Small intestine (tissue), 7 donors: ENCODE measurements at regions not wholly inside any gene's neighbourhood (a gene's known extent, or its start where the extent isn't known, plus 50 kb on each side); places are given as distances from the start of the nearest gene placed in this dataset.
"Not testable (repeated sequence)": the region's sequence is repeated elsewhere in the genome, so short reads cannot be mapped to it uniquely, and the experiment has no call there.

ENCODE experiments used
- DNase-seq, 2 donors: peaks; one replicate each; pipeline versions ENCODE4 v3.0.0 to v3.0.0-alpha.2; 2013
- FAIRE-seq: peaks from 2 replicates; lab custom pipeline; 2012; peaks lifted over from hg19 to GRCh38; lab: Jason Lieb, UNC
- H3K27ac ChIP-seq, 3 donors: one replicate each; pipeline ENCODE4 v1.5.1; 2013; ENCODE audit warnings: low read length in 2 of 3, mild to moderate bottlenecking in 2 of 3, control low read depth in 1 of 3, inconsistent platforms in 1 of 3, low read depth in 1 of 3, moderate library complexity in 1 of 3
- H3K27me3 ChIP-seq, 3 donors: one replicate each; pipeline ENCODE4 v1.6.1; 2013; ENCODE audit warnings: low read length in 3 of 3, inconsistent platforms in 1 of 3; ENCODE audit not compliant: control insufficient read depth in 3 of 3, insufficient read depth in 3 of 3
- H3K36me3 ChIP-seq, 3 donors: one replicate each; pipeline ENCODE4 v1.6.1; 2013; ENCODE audit warnings: low read length in 3 of 3, inconsistent platforms in 1 of 3, low read depth in 1 of 3, mild to moderate bottlenecking in 1 of 3, moderate library complexity in 1 of 3; ENCODE audit not compliant: control insufficient read depth in 3 of 3, insufficient read depth in 2 of 3
- H3K4me1 ChIP-seq, 3 donors: one replicate each; pipeline ENCODE4 v1.6.1; 2013; ENCODE audit warnings: low read length in 2 of 3, inconsistent platforms in 1 of 3, low read depth in 1 of 3, mild to moderate bottlenecking in 1 of 3, moderate library complexity in 1 of 3; ENCODE audit not compliant: control insufficient read depth in 3 of 3, insufficient read depth in 2 of 3
- H3K4me3 ChIP-seq, 3 donors: one replicate each; pipeline ENCODE4 v1.5.1; 2013; ENCODE audit warnings: low read length in 3 of 3, control low read depth in 1 of 3, inconsistent platforms in 1 of 3, low read depth in 1 of 3, mild to moderate bottlenecking in 1 of 3, moderate library complexity in 1 of 3
- H3K9me3 ChIP-seq, 2 donors: one replicate each; pipeline ENCODE4 v1.6.1; 2013; ENCODE audit warnings: low read depth in 1 of 2, low read length in 1 of 2; ENCODE audit not compliant: control insufficient read depth in 2 of 2, insufficient read depth in 1 of 2
- WGBS, 3 donors: extraction: QIAGEN DNeasy Blood & Tissue Kit; methylation state at CpG; one replicate each; pipeline ENCODE4 v1.1.7; 2013; 5-methylcytosine and 5-hydroxymethylcytosine counted together
- donor health status: healthy with polysubstance abuse.
- donor health status: control.
- donor health status: control.
- donor health status: Bipolar disorder and iron deficiency.
- donor health status: healthy.

GRCh38 chr5:66440202-66440680 is 156.0 kb upstream of the MAST4 start:
- FAIRE-seq, result no peak
- DNase-seq, result no peak
- WGBS, 3 donors, result 54 to 62% (median 60%) methylated on average over 5 of the region's 5 CpGs

GRCh38 chr5:66441351-66441750 is 154.8 kb upstream of the MAST4 start:
- FAIRE-seq, result no peak
- Histone ChIP-seq H3K4me1 (no peaks in the 10 kb centered on the region), H3K27ac (no peak overlapping the region), H3K4me3 (no peak overlapping the region), H3K9me3 (no peaks in the 10 kb centered on the region), H3K36me3 (no peaks in the 10 kb centered on the region), H3K27me3 (no peaks in the 10 kb centered on the region)
- DNase-seq, result no peak
- WGBS, 3 donors, result 65 to 88% (median 83%) methylated on average over 1 of the region's 1 CpG

More at GRCh38 chr5:66440202-66440680, 156.0 kb upstream of the MAST4 start:
- no peaks in the 10 kb centered on the region for H3K27me3 ChIP-seq
- no peak overlapping the region for H3K27ac ChIP-seq
- no peaks in the 10 kb centered on the region for H3K36me3 ChIP-seq
- H3K4me3 ChIP-seq, result no peak overlapping the region
- H3K4me1 ChIP-seq, result no peaks in the 10 kb centered on the region
- H3K9me3 ChIP-seq, result no peaks in the 10 kb centered on the region

- FAIRE-seq, result no peak
- H3K4me3 ChIP-seq, result no peak overlapping the region
- no peaks in the 10 kb centered on the region for H3K4me1 ChIP-seq
- no peak for DNase-seq
- 49 to 59% (median 51%) methylated on average over 5 of the region's 5 CpGs for WGBS, 3 donors
- no peaks in the 10 kb centered on the region for H3K27me3 ChIP-seq
- H3K9me3 ChIP-seq, result no peaks in the 10 kb centered on the region
- H3K36me3 ChIP-seq, result no peaks in the 10 kb centered on the region
- H3K27ac ChIP-seq, result no peak overlapping the region
These were observed 153.2 kb upstream of the MAST4 start for GRCh38 chr5:66442951-66443445.

DNA sequence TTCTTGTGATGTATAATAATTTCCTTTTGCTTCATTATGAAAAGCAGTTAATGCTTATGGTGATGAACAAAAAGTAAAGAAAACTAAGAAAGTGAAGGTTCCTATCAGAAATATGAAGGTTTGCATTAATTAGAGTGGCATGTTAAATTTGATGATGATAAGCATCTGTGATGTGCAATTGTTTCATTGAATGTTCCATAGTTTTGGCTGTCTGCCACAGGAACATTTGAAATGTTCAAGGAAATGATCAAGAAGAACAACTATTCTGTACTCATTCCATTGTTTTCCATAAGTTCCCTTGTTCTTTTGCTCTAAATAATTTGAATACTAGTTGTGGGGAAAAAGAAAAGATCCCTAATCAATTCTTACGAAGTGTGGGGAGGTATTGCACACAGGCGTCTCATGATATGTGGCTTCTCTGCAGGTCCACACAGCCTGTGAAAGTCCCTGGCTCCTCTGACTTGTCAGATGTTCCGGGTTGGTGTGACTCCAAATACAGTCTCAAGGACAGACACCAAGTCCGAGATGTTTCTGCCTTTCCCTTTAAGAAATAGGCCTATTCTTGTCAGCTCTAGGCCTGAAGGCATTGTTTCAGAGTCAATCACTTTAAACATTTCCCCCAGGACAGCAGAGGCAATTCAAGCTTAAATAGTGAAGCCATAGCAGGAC is 152.6 kb upstream of the MAST4 start:
- no peaks in the 10 kb centered on the region for H3K9me3 ChIP-seq
- H3K36me3 ChIP-seq, result no peaks in the 10 kb centered on the region
- 85 to 90% (median 85%) methylated on average over 4 of the region's 4 CpGs for WGBS, 3 donors
- FAIRE-seq (no peak), DNase-seq (no peak)
- H3K27ac ChIP-seq, result no peak overlapping the region
- no peaks in the 10 kb centered on the region for H3K4me1 ChIP-seq
- no peaks in the 10 kb centered on the region for H3K27me3 ChIP-seq
- H3K4me3 ChIP-seq, result no peak overlapping the region

GRCh38 chr5:66448070-66448469 is 148.1 kb upstream of the MAST4 start:
- not testable (repeated sequence) for FAIRE-seq, H3K27me3 ChIP-seq, H3K9me3 ChIP-seq, H3K4me1 ChIP-seq, DNase-seq, H3K4me3 ChIP-seq, H3K27ac ChIP-seq, H3K36me3 ChIP-seq
- 87 to 96% (median 95%) methylated on average over 1 of the region's 1 CpG for whole genome bisulfite sequencing, 3 donors

- Histone ChIP-seq H3K36me3 (no peaks in the 10 kb centered on the region), H3K4me3 (no peak overlapping the region), H3K9me3 (no peaks in the 10 kb centered on the region), H3K27me3 (no peaks in the 10 kb centered on the region), H3K27ac (no peak overlapping the region), H3K4me1 (no peaks in the 10 kb centered on the region)
- DNase-seq (no peak), FAIRE-seq (no peak)
- 85 to 91% (median 89%) methylated on average over 6 of the region's 6 CpGs for WGBS, 3 donors
These were observed 146.0 kb upstream of the MAST4 start for GRCh38 chr5:66450237-66450636.

- no peaks in the 10 kb centered on the region for H3K9me3 ChIP-seq
- no peak for FAIRE-seq
- 73 to 75% (median 75%) methylated on average over 2 of the region's 2 CpGs for WGBS, 3 donors
These were observed 145.2 kb upstream of the MAST4 start for GRCh38 chr5:66450988-66451387.

DNA sequence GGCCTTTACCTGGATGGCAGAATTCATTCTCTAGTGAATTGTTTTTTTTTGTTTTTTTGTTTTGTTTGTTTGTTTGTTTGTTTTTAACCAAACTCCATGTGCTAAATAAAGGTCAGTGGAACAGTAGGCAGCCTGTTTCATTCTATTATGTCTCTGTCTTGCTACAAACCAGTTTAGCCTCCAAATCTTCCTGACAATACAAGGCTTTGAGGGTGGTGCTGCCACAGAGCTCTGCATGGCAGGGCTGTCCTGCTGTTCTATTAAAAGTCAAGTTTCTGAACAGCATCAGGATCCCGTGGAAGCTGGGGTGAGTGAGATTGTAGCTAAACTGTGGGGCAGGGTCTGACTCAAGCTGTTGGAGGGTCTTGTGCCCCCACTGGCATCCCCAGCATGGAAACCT is 144.1 kb upstream of the MAST4 start:
- Histone ChIP-seq H3K27me3 (no peaks in the 10 kb centered on the region), H3K36me3 (no peaks in the 10 kb centered on the region), H3K4me1 (no peaks in the 10 kb centered on the region), H3K4me3 (no peak overlapping the region), H3K27ac (no peak overlapping the region), H3K9me3 (no peaks in the 10 kb centered on the region)
- 44 to 85% (median 48%) methylated on average over 1 of the region's 1 CpG for WGBS, 3 donors
- no peak for FAIRE-seq
- DNase-seq, result no peak

More at GRCh38 chr5:66450988-66451387, 145.2 kb upstream of the MAST4 start:
- DNase-seq, result no peak
- Histone ChIP-seq H3K27me3 (no peaks in the 10 kb centered on the region), H3K4me3 (no peak overlapping the region), H3K4me1 (no peaks in the 10 kb centered on the region), H3K36me3 (no peaks in the 10 kb centered on the region), H3K27ac (no peak overlapping the region)
